Keratinocyte (primary cell): ENCODE measurements at regions not wholly inside any gene's neighbourhood (a gene's known extent, or its start where the extent isn't known, plus 50 kb on each side); places are given as distances from the start of the nearest gene placed in this dataset.

Experiments
- DNase-seq: peaks from one replicate; pipeline ENCODE4 v3.0.0-alpha.2; 2011; ENCODE audit warnings: low read depth, missing footprints, low spot score
- FAIRE-seq: peaks from 2 replicates; lab custom pipeline; 2011; peaks lifted over from hg19 to GRCh38; lab: Jason Lieb, UNC
- H2AFZ ChIP-seq: 2 replicates; pipeline ENCODE4 v1.6.0; 2012; ENCODE audit warnings: low read length, control low read depth, inconsistent platforms; ENCODE audit not compliant: control insufficient read depth
- H3K27ac ChIP-seq: 2 replicates; pipeline ENCODE4 v1.5.1; 2011; ENCODE audit warnings: low read length; ENCODE audit not compliant: control insufficient read depth, insufficient read depth
- H3K27me3 ChIP-seq: 3 replicates; pipeline ENCODE4 v1.6.0; 2011; ENCODE audit warnings: low read length; ENCODE audit not compliant: control insufficient read depth, insufficient read depth; ENCODE audit errors: extremely low read depth
- H3K36me3 ChIP-seq, 2 experiments: 2 replicates in 1 of 2; 3 replicates in 1 of 2; pipeline ENCODE4 v1.5.1; 2011; ENCODE audit warnings: low read length in 2 of 2, mild to moderate bottlenecking in 1 of 2; ENCODE audit not compliant: control insufficient read depth in 2 of 2, insufficient read depth in 2 of 2; ENCODE audit errors: extremely low read depth in 1 of 2
- H3K4me1 ChIP-seq: 3 replicates; pipeline ENCODE4 v1.5.1; 2011; ENCODE audit warnings: low read length; ENCODE audit not compliant: control insufficient read depth, insufficient read depth; ENCODE audit errors: extremely low read depth
- H3K4me2 ChIP-seq: 3 replicates; pipeline ENCODE4 v1.6.0; 2011; ENCODE audit warnings: low read depth, low read length; ENCODE audit not compliant: control insufficient read depth, insufficient read depth; ENCODE audit errors: extremely low read depth
- H3K4me3 ChIP-seq, 3 experiments: fragments of 200-600 bp in 1 of 3; sonication (generic) in 1 of 3; 2 replicates in 2 of 3; 3 replicates in 1 of 3; pipeline ENCODE4 v1.5.1; 2011 to 2016; ENCODE audit warnings: low read length in 3 of 3, mild to moderate bottlenecking in 3 of 3, control low read depth in 2 of 3, inconsistent platforms in 1 of 3, low read depth in 1 of 3, mixed read lengths in 1 of 3, mixed run types in 1 of 3, moderate library complexity in 1 of 3; ENCODE audit not compliant: control insufficient read depth in 2 of 3, insufficient read depth in 2 of 3; ENCODE audit errors: extremely low read depth in 1 of 3
- H3K79me2 ChIP-seq: 2 replicates; pipeline ENCODE4 v1.6.0; 2012; ENCODE audit warnings: low read length; ENCODE audit not compliant: control insufficient read depth, insufficient read depth
- H3K9ac ChIP-seq: 3 replicates; pipeline ENCODE4 v1.6.0; 2011; ENCODE audit warnings: low read length; ENCODE audit not compliant: control insufficient read depth, insufficient read depth; ENCODE audit errors: extremely low read depth
- H3K9me1 ChIP-seq: 3 replicates; pipeline ENCODE4 v1.6.0; 2011; ENCODE audit warnings: low read length; ENCODE audit not compliant: control insufficient read depth, insufficient read depth; ENCODE audit errors: extremely low read depth
- H3K9me3 ChIP-seq: 2 replicates; pipeline ENCODE4 v1.5.1; 2012; ENCODE audit warnings: low read depth, low read length; ENCODE audit not compliant: control insufficient read depth
- H4K20me1 ChIP-seq: 3 replicates; pipeline ENCODE4 v1.6.0; 2011; ENCODE audit warnings: low read length; ENCODE audit not compliant: control insufficient read depth, insufficient read depth; ENCODE audit errors: extremely low read depth
- CTCF ChIP-seq, 3 experiments: IDR thresholded peaks in 1 of 3; conservative IDR thresholded peaks in 1 of 3; optimal IDR thresholded peaks in 1 of 3; 2 replicates in 2 of 3; 3 replicates in 1 of 3; pipeline versions ENCODE3 to v1.5.1; 2011; ENCODE audit warnings: low read length in 3 of 3, mild to moderate bottlenecking in 3 of 3, moderate library complexity in 2 of 3, control low read depth in 1 of 3, inconsistent platforms in 1 of 3; ENCODE audit not compliant: insufficient read depth in 2 of 3; ENCODE audit errors: extremely low read depth in 1 of 3
- EZH2 ChIP-seq: IDR thresholded peaks from one replicate; pipeline ENCODE4 v1.6.1; 2012; ENCODE audit warnings: inconsistent platforms, mild to moderate bottlenecking, low read length, moderate library complexity
- dilution Hi-C: fragments of 300-500 bp; cut with MboI; formaldehyde crosslinking; loops from one replicate; pipeline ENCODE4 v1.7.0; 2020; ENCODE audit warnings: low sequenced_read_pairs; ENCODE audit not compliant: extremely low pct_ligation_motif_present

GRCh38 chr20:55471052-55472006, 534.0 kb downstream of the CBLN4 start:
- H2AFZ ChIP-seq, result no peak overlapping the region
- no peaks in the 10 kb centered on the region for H3K36me3 ChIP-seq
- no peak overlapping the region for H3K9ac ChIP-seq
- no peaks in the 10 kb centered on the region for H3K4me1 ChIP-seq
- H3K4me2 ChIP-seq, result no peak overlapping the region
- no peaks in the 10 kb centered on the region for H3K9me1 ChIP-seq
- no peaks in the 10 kb centered on the region for H4K20me1 ChIP-seq
- no peak for TF ChIP-seq EZH2
- H3K79me2 ChIP-seq, result no peaks in the 10 kb centered on the region
- no peak overlapping the region for H3K27ac ChIP-seq
- no peaks in the 10 kb centered on the region for H3K9me3 ChIP-seq
- dilution Hi-C loops, result no loop called here
- no peaks in the 10 kb centered on the region for H3K27me3 ChIP-seq
- no peak for DNase-seq
- FAIRE-seq, result no peak
- H3K4me3 ChIP-seq, result no peak overlapping the region

- H3K9me1 ChIP-seq, result no peaks in the 10 kb centered on the region
- TF ChIP-seq EZH2 (no peak), CTCF (optimal IDR thresholded peaks at IDR 0.05 in 1 of 3, IDR thresholded peaks at IDR 0.05 in 1 of 3, conservative IDR thresholded peaks at IDR 0.05 in 1 of 3; ENCODE audit: extremely low read depth in 1 of 3, insufficient read depth in 2 of 3, low read length in 3 of 3) (no peak)
- no peak overlapping the region for H3K9ac ChIP-seq
- H3K4me1 ChIP-seq, result no peaks in the 10 kb centered on the region
- no peak for DNase-seq
- H3K4me3 ChIP-seq, result no peak overlapping the region
- no peaks in the 10 kb centered on the region for H3K27me3 ChIP-seq
- dilution Hi-C loops, result no loop called here
- H3K4me2 ChIP-seq, result no peak overlapping the region
- H3K36me3 ChIP-seq, result no peaks in the 10 kb centered on the region
- no peaks in the 10 kb centered on the region for H3K79me2 ChIP-seq
- FAIRE-seq, result no peak
- no peaks in the 10 kb centered on the region for H3K9me3 ChIP-seq
- H3K27ac ChIP-seq, result no peak overlapping the region
- no peaks in the 10 kb centered on the region for H4K20me1 ChIP-seq
- H2AFZ ChIP-seq, result no peak overlapping the region
Measured at GRCh38 chr20:55469074-55469473, 536.2 kb downstream of the CBLN4 start.
